ENCODE measurements at regions not wholly inside any gene's neighbourhood (a gene's known extent, or its start where the extent isn't known, plus 50 kb on each side); places are given as distances from the start of the nearest gene placed in this dataset.

DNA sequence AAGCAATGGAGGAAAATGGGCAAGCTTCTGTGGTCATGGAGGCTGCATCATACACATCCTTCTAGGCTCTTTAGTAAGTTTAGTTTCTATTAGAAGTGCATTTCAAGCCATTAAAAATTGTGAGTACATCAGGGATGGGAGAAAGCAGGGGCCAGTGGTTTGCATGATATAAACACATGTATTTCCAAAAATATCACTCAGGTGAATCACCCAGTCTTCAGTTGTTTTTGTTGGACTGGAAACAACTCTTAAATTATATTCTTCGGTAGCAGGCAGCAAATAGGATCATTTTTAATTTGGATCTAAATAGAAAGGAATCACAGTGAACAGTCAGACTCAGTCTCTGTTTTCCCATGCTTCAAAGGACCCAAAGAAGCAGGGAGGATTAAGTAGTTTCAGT, 657.9 kb downstream of the TLR4 start:
- Mint-ChIP-seq H3K9me3 (peaks cover 4 to 14% (median 5%) of the 10 kb centered on the region in 3 donors), H3K27me3 (no peaks in the 10 kb centered on the region), H3K36me3 (no peaks in the 10 kb centered on the region), H3K4me1 (no peaks in the 10 kb centered on the region), H3K27ac (no peak overlapping the region), H3K4me3 (no peak overlapping the region)
- DNase-seq = no peak
- Histone ChIP-seq H3K9me3 (no peaks in the 10 kb centered on the region), H3K4me1 (ENCODE audit: control insufficient read depth in 1 of 2, extremely low read depth in 1 of 2, insufficient read depth in 2 of 2, low read length in 2 of 2) (no peaks in the 10 kb centered on the region), H3K27ac (ENCODE audit: low read length) (no peak overlapping the region), H3K4me3 (ENCODE audit: control insufficient read depth in 1 of 2, extremely low read depth in 1 of 2, low read length in 1 of 2) (no peak overlapping the region), H3K36me3 (ENCODE audit: control insufficient read depth in 2 of 2, extremely low read depth in 1 of 2, insufficient read depth in 1 of 2, low read length in 1 of 2) (no peaks in the 10 kb centered on the region), H3K27me3 (replicated peaks in 1 of 2; ENCODE audit: control insufficient read depth in 2 of 2, extremely low read depth in 1 of 2, insufficient read depth in 2 of 2, low read length in 1 of 2) (no peaks in the 10 kb centered on the region)
- ChIA-PET CTCF (interaction anchor here in 1 of 2 donors (0.6 kb wide), 1 partner anchor 113 kb away, joined by 3 read pairs; no protein-coding TSS in a partner anchor), POLR2A (no interaction called here)
- ATAC-seq (replicated peaks in 1 of 4) = no peak
- WGBS (ENCODE audit: insufficient coverage) = no CpG with 5 or more reads among the region's 1 CpG

DNA sequence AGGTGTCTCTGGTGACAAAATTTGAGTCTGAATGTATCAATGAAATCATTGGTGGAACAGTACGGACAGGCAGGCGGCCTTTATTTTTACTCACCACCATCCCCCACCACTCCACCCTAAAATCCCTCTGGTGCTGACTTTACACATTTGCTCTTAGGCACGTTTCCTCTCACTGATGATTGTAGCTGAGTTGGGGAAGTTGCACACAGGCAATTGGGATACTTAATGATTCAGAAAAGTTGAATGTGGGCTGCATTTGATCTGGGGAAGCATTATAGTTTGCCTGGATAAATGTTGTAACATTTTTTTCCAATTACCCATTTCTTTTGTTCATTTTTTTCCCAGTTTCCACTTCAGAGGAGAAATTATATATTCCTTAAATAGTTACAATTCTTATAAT, 658.4 kb downstream of the TLR4 start:
- Mint-ChIP-seq H3K9me3 (peaks cover 4 to 14% (median 5%) of the 10 kb centered on the region in 3 donors), H3K27ac (no peak overlapping the region), H3K36me3 (no peaks in the 10 kb centered on the region), H3K4me1 (no peaks in the 10 kb centered on the region), H3K4me3 (no peak overlapping the region), H3K27me3 (no peaks in the 10 kb centered on the region)
- ATAC-seq (replicated peaks in 1 of 4) = no peak
- no CpG with 5 or more reads among the region's 3 CpGs for WGBS (ENCODE audit: insufficient coverage)
- H3K9me3 ChIP-seq = no peaks in the 10 kb centered on the region
- no peak overlapping the region for H3K27ac ChIP-seq (ENCODE audit: low read length)
- H3K27me3 ChIP-seq (replicated peaks in 1 of 2; ENCODE audit: control insufficient read depth in 2 of 2, extremely low read depth in 1 of 2, insufficient read depth in 2 of 2, low read length in 1 of 2) = no peaks in the 10 kb centered on the region
- H3K4me1 ChIP-seq (ENCODE audit: control insufficient read depth in 1 of 2, extremely low read depth in 1 of 2, insufficient read depth in 2 of 2, low read length in 2 of 2) = no peaks in the 10 kb centered on the region
- ChIA-PET POLR2A (no interaction called here), CTCF (interaction anchor here in 1 of 2 donors (0.6 kb wide), 1 partner anchor 113 kb away, joined by 3 read pairs; no protein-coding TSS in a partner anchor)
- H3K36me3 ChIP-seq (ENCODE audit: control insufficient read depth in 2 of 2, extremely low read depth in 1 of 2, insufficient read depth in 1 of 2, low read length in 1 of 2) = no peaks in the 10 kb centered on the region
- DNase-seq = no peak
- H3K4me3 ChIP-seq (ENCODE audit: control insufficient read depth in 1 of 2, extremely low read depth in 1 of 2, low read length in 1 of 2) = no peak overlapping the region

DNA sequence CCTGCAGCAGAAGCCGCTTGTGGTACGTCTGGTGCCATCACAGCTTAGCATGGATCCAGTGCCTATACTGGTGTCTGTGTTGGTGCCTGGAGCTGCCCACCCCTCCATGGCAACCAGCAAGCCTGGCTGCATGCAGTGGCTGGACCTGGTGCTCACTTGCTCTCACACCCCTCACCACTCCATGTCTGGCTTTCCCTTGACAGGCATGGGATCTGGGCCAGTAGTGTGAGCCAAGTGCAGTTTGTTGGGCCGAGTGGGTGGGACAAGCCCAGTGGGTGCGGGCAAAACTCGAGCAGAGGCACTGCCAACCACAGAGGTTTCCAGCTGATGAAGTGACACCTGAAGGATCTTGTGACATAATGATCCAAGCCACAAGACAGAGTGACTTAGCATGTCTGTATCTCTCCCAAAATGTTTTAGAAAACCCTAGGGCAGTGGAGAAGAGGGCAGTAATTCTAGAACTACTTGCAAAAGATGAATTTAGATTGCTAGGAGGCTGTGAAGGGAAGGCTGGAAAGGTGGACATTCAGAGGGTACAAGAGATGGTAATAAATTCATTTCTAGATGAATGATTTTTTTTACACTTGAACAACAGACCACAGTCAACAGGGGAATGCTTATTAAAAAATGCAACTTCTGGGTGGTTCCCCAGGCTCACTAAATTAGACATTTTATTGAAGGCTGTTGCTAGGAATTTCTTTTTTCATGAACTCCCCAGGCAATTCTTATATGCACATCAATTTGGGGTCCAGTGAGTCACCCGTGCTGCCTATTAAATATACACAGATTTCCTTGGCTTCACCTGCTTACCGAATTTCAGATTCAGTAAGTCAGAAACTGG, 660.3 kb downstream of the TLR4 start:
- H3K27ac ChIP-seq (ENCODE audit: low read length) = no peak overlapping the region
- H3K27me3 ChIP-seq (replicated peaks in 1 of 2; ENCODE audit: control insufficient read depth in 2 of 2, extremely low read depth in 1 of 2, insufficient read depth in 2 of 2, low read length in 1 of 2) = no peaks in the 10 kb centered on the region
- ChIA-PET POLR2A (no interaction called here), CTCF (no interaction called here)
- ATAC-seq (replicated peaks in 1 of 4) = no peak
- no peak for DNase-seq
- H3K9me3 Mint-ChIP-seq = peaks cover 5 to 14% (median 10%) of the 10 kb centered on the region in 3 donors
- WGBS (ENCODE audit: insufficient coverage) = 58% methylated on average over 3 of the region's 7 CpGs
- H3K27me3 Mint-ChIP-seq = no peaks in the 10 kb centered on the region
- no peaks in the 10 kb centered on the region for H3K36me3 ChIP-seq (ENCODE audit: control insufficient read depth in 2 of 2, extremely low read depth in 1 of 2, insufficient read depth in 1 of 2, low read length in 1 of 2)
- no peaks in the 10 kb centered on the region for H3K4me1 ChIP-seq (ENCODE audit: control insufficient read depth in 1 of 2, extremely low read depth in 1 of 2, insufficient read depth in 2 of 2, low read length in 2 of 2)
- H3K9me3 ChIP-seq = no peaks in the 10 kb centered on the region
- H3K4me3 ChIP-seq (ENCODE audit: control insufficient read depth in 1 of 2, extremely low read depth in 1 of 2, low read length in 1 of 2) = no peak overlapping the region
- no peaks in the 10 kb centered on the region for H3K36me3 Mint-ChIP-seq
- no peak overlapping the region for H3K4me3 Mint-ChIP-seq
- no peak overlapping the region for H3K27ac Mint-ChIP-seq
- no peaks in the 10 kb centered on the region for H3K4me1 Mint-ChIP-seq

DNA sequence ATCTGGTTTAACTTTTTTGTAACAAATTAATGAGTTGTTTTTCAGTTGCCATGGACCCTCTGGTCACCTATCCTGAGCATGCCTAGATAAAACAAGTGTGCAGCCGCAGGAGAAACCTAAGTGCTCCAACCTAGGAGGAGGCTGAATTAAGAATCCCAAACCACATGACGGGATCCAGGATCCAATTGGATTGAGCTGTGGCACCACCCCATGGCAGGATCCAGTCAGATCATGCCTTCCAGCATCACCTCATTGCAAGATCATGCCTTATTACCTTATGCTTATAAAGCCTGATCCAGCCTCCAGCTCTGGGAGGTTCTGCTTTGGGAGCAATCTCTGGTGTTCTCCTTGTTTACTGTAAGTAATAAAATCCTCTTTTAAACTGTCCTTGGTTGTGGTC, 662.0 kb downstream of the TLR4 start:
- no peaks in the 10 kb centered on the region for H3K9me3 ChIP-seq
- no peak for ATAC-seq (replicated peaks in 1 of 4)
- H3K4me1 Mint-ChIP-seq = no peaks in the 10 kb centered on the region
- peaks cover 5 to 14% (median 10%) of the 10 kb centered on the region in 3 donors for H3K9me3 Mint-ChIP-seq
- no peak overlapping the region for H3K4me3 Mint-ChIP-seq
- H3K36me3 ChIP-seq (ENCODE audit: control insufficient read depth in 2 of 2, extremely low read depth in 1 of 2, insufficient read depth in 1 of 2, low read length in 1 of 2) = no peaks in the 10 kb centered on the region
- ChIA-PET CTCF (no interaction called here), POLR2A (interaction anchor here (0.5 to 0.6 kb wide), 2 partner anchors 8 to 306 kb away, joined by 3 read pairs; no protein-coding TSS in a partner anchor)
- H3K27me3 Mint-ChIP-seq = no peaks in the 10 kb centered on the region
- no peak for DNase-seq
- no peak overlapping the region for H3K27ac Mint-ChIP-seq
- 79% methylated on average over 2 of the region's 2 CpGs for WGBS (ENCODE audit: insufficient coverage)
- H3K27me3 ChIP-seq (replicated peaks in 1 of 2; ENCODE audit: control insufficient read depth in 2 of 2, extremely low read depth in 1 of 2, insufficient read depth in 2 of 2, low read length in 1 of 2) = no peaks in the 10 kb centered on the region
- no peaks in the 10 kb centered on the region for H3K4me1 ChIP-seq (ENCODE audit: control insufficient read depth in 1 of 2, extremely low read depth in 1 of 2, insufficient read depth in 2 of 2, low read length in 2 of 2)
- no peaks in the 10 kb centered on the region for H3K36me3 Mint-ChIP-seq
- no peak overlapping the region for H3K27ac ChIP-seq (ENCODE audit: low read length)
- H3K4me3 ChIP-seq (ENCODE audit: control insufficient read depth in 1 of 2, extremely low read depth in 1 of 2, low read length in 1 of 2) = no peak overlapping the region

DNA sequence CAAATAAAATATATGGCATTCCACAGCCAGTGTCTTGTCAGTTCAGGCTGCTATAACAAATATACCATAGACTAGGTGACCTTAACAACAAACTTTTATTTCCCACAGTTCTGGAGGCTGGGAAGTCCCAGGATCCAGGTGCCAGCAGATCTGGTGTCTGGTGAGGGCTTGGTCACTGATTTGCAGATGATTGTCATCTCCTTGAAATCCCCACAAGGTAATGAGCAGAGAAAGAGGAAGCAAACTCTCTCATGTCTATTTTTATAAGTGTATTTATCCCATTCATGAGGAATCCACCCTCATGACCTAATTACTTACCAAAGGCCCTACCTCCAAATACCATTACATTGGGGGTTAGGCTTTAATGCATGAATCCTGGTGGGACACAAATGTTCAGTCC, 663.2 kb downstream of the TLR4 start:
- ChIA-PET CTCF (no interaction called here), POLR2A (no interaction called here)
- no peak overlapping the region for H3K4me3 Mint-ChIP-seq
- no peak overlapping the region for H3K4me3 ChIP-seq (ENCODE audit: control insufficient read depth in 1 of 2, extremely low read depth in 1 of 2, low read length in 1 of 2)
- no peaks in the 10 kb centered on the region for H3K36me3 ChIP-seq (ENCODE audit: control insufficient read depth in 2 of 2, extremely low read depth in 1 of 2, insufficient read depth in 1 of 2, low read length in 1 of 2)
- DNase-seq (no peak), ATAC-seq (replicated peaks in 1 of 4) (no peak)
- H3K36me3 Mint-ChIP-seq = no peaks in the 10 kb centered on the region
- peaks cover 0 to 12% (median 10%) of the 10 kb centered on the region in 3 donors for H3K9me3 Mint-ChIP-seq
- no peaks in the 10 kb centered on the region for H3K27me3 Mint-ChIP-seq
- no peak overlapping the region for H3K27ac Mint-ChIP-seq
- H3K4me1 ChIP-seq (ENCODE audit: control insufficient read depth in 1 of 2, extremely low read depth in 1 of 2, insufficient read depth in 2 of 2, low read length in 2 of 2) = no peaks in the 10 kb centered on the region
- no peak overlapping the region for H3K27ac ChIP-seq (ENCODE audit: low read length)
- no peaks in the 10 kb centered on the region for H3K9me3 ChIP-seq
- no peaks in the 10 kb centered on the region for H3K27me3 ChIP-seq (replicated peaks in 1 of 2; ENCODE audit: control insufficient read depth in 2 of 2, extremely low read depth in 1 of 2, insufficient read depth in 2 of 2, low read length in 1 of 2)
- no peaks in the 10 kb centered on the region for H3K4me1 Mint-ChIP-seq

DNA sequence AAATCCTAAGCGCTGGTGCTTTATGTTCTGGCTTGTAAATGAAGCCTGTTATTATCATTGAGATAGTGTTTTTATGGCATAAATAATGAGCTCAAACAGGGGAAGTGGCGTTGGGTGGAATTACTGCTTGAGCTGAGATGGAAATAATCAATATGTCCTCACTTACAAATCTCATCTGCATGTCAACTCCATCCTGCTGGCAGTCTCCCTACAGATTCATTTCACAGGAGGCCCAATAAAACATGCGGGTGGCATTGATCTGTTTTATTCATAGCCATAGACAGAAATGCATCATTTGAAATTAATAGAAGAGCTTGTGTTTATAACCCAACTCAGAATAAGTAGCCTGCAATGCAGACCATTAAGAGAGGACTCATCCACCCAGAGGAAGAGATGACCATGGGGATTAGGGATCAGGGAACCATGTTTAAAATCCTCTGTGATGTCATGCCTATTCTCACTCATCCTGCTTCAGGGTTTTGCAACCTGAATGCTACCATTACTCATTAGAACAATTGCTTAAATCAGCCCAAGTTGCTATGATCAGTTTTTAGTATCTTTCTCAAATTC, 680.4 kb downstream of the TLR4 start:
- Histone ChIP-seq H3K27me3 (replicated peaks in 1 of 2; ENCODE audit: control insufficient read depth in 2 of 2, extremely low read depth in 1 of 2, insufficient read depth in 2 of 2, low read length in 1 of 2) (no peaks in the 10 kb centered on the region), H3K4me3 (ENCODE audit: control insufficient read depth in 1 of 2, extremely low read depth in 1 of 2, low read length in 1 of 2) (no peak overlapping the region), H3K4me1 (ENCODE audit: control insufficient read depth in 1 of 2, extremely low read depth in 1 of 2, insufficient read depth in 2 of 2, low read length in 2 of 2) (no peaks in the 10 kb centered on the region), H3K27ac (ENCODE audit: low read length) (no peak overlapping the region), H3K9me3 (no peaks in the 10 kb centered on the region), H3K36me3 (ENCODE audit: control insufficient read depth in 2 of 2, extremely low read depth in 1 of 2, insufficient read depth in 1 of 2, low read length in 1 of 2) (no peaks in the 10 kb centered on the region)
- no peak for ATAC-seq (replicated peaks in 1 of 4)
- ChIA-PET POLR2A (no interaction called here), CTCF (interaction anchor here in 1 of 2 donors (0.6 kb wide), 1 partner anchor 12 kb away, joined by 3 read pairs; no protein-coding TSS in a partner anchor)
- Mint-ChIP-seq H3K27ac (no peak overlapping the region), H3K9me3 (peaks cover 0 to 4% (median 0%) of the 10 kb centered on the region in 3 donors), H3K27me3 (no peaks in the 10 kb centered on the region), H3K4me3 (no peak overlapping the region), H3K4me1 (no peaks in the 10 kb centered on the region), H3K36me3 (no peaks in the 10 kb centered on the region)
- no CpG with 5 or more reads among the region's 3 CpGs for WGBS (ENCODE audit: insufficient coverage)
- DNase-seq = no peak

Measured in T-cell (primary cell).